Tibial nerve (tissue), 3 donors: ENCODE measurements at regions not wholly inside any gene's neighbourhood (a gene's known extent, or its start where the extent isn't known, plus 50 kb on each side); places are given as distances from the start of the nearest gene placed in this dataset.

Experiments
- POLR2A ChIP-seq, 2 donors: fragments of 450-650 bp; IDR thresholded peaks; one replicate each; pipeline ENCODE4 v1.6.1; 2017; ENCODE audit warnings: antibody characterized with exemption in 2 of 2, mild to moderate bottlenecking in 2 of 2, moderate library complexity in 2 of 2
- TF ChIP-seq, protein P1 (sequence below), 5 experiments: fragments of 200-600 bp in 3 of 5; fragments of 450-650 bp in 2 of 5; sonication (generic) in 3 of 5; IDR thresholded peaks; one replicate each; pipeline ENCODE4 v1.5.1; 2016 to 2019; ENCODE audit warnings: antibody characterized with exemption in 5 of 5, mild to moderate bottlenecking in 3 of 5, moderate library complexity in 2 of 5

GRCh38 chr1:173333581-173333980 is 126.5 kb upstream of the TNFSF4 start:
- TF ChIP-seq, protein P1, sequence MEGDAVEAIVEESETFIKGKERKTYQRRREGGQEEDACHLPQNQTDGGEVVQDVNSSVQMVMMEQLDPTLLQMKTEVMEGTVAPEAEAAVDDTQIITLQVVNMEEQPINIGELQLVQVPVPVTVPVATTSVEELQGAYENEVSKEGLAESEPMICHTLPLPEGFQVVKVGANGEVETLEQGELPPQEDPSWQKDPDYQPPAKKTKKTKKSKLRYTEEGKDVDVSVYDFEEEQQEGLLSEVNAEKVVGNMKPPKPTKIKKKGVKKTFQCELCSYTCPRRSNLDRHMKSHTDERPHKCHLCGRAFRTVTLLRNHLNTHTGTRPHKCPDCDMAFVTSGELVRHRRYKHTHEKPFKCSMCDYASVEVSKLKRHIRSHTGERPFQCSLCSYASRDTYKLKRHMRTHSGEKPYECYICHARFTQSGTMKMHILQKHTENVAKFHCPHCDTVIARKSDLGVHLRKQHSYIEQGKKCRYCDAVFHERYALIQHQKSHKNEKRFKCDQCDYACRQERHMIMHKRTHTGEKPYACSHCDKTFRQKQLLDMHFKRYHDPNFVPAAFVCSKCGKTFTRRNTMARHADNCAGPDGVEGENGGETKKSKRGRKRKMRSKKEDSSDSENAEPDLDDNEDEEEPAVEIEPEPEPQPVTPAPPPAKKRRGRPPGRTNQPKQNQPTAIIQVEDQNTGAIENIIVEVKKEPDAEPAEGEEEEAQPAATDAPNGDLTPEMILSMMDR (IDR thresholded peaks at IDR 0.05), result no peak
- TF ChIP-seq POLR2A (IDR thresholded peaks at IDR 0.05), result no peak
